ENCODE measurements at regions not wholly inside any gene's neighbourhood (a gene's known extent, or its start where the extent isn't known, plus 50 kb on each side); places are given as distances from the start of the nearest gene placed in this dataset.

- TF ChIP-seq, protein P1, sequence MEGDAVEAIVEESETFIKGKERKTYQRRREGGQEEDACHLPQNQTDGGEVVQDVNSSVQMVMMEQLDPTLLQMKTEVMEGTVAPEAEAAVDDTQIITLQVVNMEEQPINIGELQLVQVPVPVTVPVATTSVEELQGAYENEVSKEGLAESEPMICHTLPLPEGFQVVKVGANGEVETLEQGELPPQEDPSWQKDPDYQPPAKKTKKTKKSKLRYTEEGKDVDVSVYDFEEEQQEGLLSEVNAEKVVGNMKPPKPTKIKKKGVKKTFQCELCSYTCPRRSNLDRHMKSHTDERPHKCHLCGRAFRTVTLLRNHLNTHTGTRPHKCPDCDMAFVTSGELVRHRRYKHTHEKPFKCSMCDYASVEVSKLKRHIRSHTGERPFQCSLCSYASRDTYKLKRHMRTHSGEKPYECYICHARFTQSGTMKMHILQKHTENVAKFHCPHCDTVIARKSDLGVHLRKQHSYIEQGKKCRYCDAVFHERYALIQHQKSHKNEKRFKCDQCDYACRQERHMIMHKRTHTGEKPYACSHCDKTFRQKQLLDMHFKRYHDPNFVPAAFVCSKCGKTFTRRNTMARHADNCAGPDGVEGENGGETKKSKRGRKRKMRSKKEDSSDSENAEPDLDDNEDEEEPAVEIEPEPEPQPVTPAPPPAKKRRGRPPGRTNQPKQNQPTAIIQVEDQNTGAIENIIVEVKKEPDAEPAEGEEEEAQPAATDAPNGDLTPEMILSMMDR (IDR thresholded peaks at IDR 0.05; ENCODE audit: low read depth, low read length) = no peak
- TF ChIP-seq POLR2A (IDR thresholded peaks at IDR 0.05; ENCODE audit: extremely low read depth, insufficient read length) (no peak), MYC (IDR thresholded peaks at IDR 0.05; ENCODE audit: low read depth, low read length) (no peak)
- TF ChIP-seq, protein P2, sequence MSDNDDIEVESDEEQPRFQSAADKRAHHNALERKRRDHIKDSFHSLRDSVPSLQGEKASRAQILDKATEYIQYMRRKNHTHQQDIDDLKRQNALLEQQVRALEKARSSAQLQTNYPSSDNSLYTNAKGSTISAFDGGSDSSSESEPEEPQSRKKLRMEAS (IDR thresholded peaks at IDR 0.05; ENCODE audit: low read depth, low read length) = no peak
Measured at GRCh38 chr11:134656861-134657540, 245.0 kb upstream of the B3GAT1 start.

All from NB4 (cell line).